HEK293T (cell line): ENCODE measurements at regions not wholly inside any gene's neighbourhood (a gene's known extent, or its start where the extent isn't known, plus 50 kb on each side); places are given as distances from the start of the nearest gene placed in this dataset.

Source experiments
- ARNT ChIP-seq: fragments of 450-650 bp; IDR thresholded peaks from 2 replicates; pipeline ENCODE4 v1.6.1; 2017; ENCODE audit warnings: mild to moderate bottlenecking
- ELF4 ChIP-seq: fragments of 450-650 bp; IDR thresholded peaks from 2 replicates; pipeline ENCODE4 v1.6.1; 2017; ENCODE audit warnings: antibody characterized with exemption
- FOXA1 ChIP-seq: fragments of 450-650 bp; IDR thresholded peaks from 2 replicates; pipeline ENCODE4 v1.6.1; 2016; ENCODE audit warnings: mild to moderate bottlenecking
- FOXM1 ChIP-seq: fragments of 450-650 bp; IDR thresholded peaks from 2 replicates; pipeline ENCODE4 v1.6.1; 2017; ENCODE audit warnings: mild to moderate bottlenecking, borderline replicate concordance
- HDGF ChIP-seq: fragments of 450-650 bp; IDR thresholded peaks from 2 replicates; pipeline ENCODE4 v1.6.1; 2017; ENCODE audit warnings: antibody characterized with exemption, borderline replicate concordance
- SP1 ChIP-seq: fragments of 450-650 bp; IDR thresholded peaks from 2 replicates; pipeline ENCODE4 v1.6.1; 2017
- SUZ12 ChIP-seq: fragments of 450-650 bp; IDR thresholded peaks from 2 replicates; pipeline ENCODE4 v1.6.1; 2016; ENCODE audit warnings: mild to moderate bottlenecking
- TARDBP ChIP-seq: fragments of 450-650 bp; IDR thresholded peaks from 2 replicates; pipeline ENCODE4 v1.6.1; 2016
- TF ChIP-seq, protein P1 (sequence below): fragments of 450-650 bp; IDR thresholded peaks from 2 replicates; pipeline ENCODE4 v1.6.1; 2016

DNA sequence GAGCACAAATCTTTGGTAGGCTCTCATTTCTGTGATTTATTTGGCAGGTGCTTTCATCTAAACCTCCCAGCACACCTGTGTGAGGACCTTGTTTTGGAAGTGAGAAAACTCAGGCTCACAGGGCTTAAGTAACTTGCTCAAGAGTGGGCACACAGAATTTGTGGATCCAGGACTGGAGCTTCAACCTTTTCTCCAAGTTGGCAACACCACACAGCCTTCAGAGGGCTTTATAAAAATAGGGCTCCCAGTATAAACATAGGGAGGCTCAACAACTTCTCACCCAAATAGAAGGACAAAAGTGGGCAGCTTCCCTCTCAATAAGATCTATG is 182.2 kb upstream of the NEBL start:
- no peak for TF ChIP-seq SUZ12
- no peak for TF ChIP-seq TARDBP
- no peak for TF ChIP-seq ELF4
- no peak for TF ChIP-seq SP1
- no peak for TF ChIP-seq FOXA1
- TF ChIP-seq FOXM1 = no peak
- TF ChIP-seq HDGF = no peak
- TF ChIP-seq, protein P1, sequence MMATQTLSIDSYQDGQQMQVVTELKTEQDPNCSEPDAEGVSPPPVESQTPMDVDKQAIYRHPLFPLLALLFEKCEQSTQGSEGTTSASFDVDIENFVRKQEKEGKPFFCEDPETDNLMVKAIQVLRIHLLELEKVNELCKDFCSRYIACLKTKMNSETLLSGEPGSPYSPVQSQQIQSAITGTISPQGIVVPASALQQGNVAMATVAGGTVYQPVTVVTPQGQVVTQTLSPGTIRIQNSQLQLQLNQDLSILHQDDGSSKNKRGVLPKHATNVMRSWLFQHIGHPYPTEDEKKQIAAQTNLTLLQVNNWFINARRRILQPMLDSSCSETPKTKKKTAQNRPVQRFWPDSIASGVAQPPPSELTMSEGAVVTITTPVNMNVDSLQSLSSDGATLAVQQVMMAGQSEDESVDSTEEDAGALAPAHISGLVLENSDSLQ = no peak
- no peak for TF ChIP-seq ARNT
